Ovary (tissue), 7 donors: ENCODE measurements at regions not wholly inside any gene's neighbourhood (a gene's known extent, or its start where the extent isn't known, plus 50 kb on each side); places are given as distances from the start of the nearest gene placed in this dataset.

Experiments
- DNase-seq, 5 donors: peaks; one replicate each; pipeline ENCODE4 v3.0.0-alpha.2; 2019 to 2020
- H3K27ac ChIP-seq, 2 donors: fragments of 200-600 bp; one replicate each; pipeline versions ENCODE4 v1.5.1 to v1.8.0; 2019 to 2022
- H3K27me3 ChIP-seq: fragments of 200-600 bp; one replicate; pipeline ENCODE4 v1.8.0; 2022
- H3K36me3 ChIP-seq: fragments of 200-600 bp; sonication (generic); one replicate; pipeline ENCODE4 v1.5.1; 2019
- H3K4me1 ChIP-seq: one replicate; pipeline ENCODE4 v1.8.1; 2013; ENCODE audit warnings: mild to moderate bottlenecking, moderate library complexity; ENCODE audit not compliant: insufficient read depth
- H3K4me3 ChIP-seq: fragments of 200-600 bp; sonication (generic); one replicate; pipeline ENCODE4 v1.5.1; 2017
- H3K9me3 ChIP-seq, 2 donors: fragments of 200-600 bp in 1 of 2; sonication (generic) in 1 of 2; one replicate each; pipeline versions ENCODE4 v1.5.1 to v1.8.1; 2013 to 2019; ENCODE audit warnings: mild to moderate bottlenecking in 1 of 2, moderate library complexity in 1 of 2
- CTCF ChIP-seq, 3 donors: fragments of 450-650 bp in 2 of 3; fragments of 200-600 bp in 1 of 3; IDR thresholded peaks; one replicate each; pipeline versions ENCODE4 v1.5.1 to v1.8.0; 2016 to 2022; ENCODE audit warnings: antibody characterized with exemption in 3 of 3, mild to moderate bottlenecking in 1 of 3
- EP300 ChIP-seq: sonication (generic); formaldehyde crosslinking; IDR thresholded peaks from one replicate; pipeline ENCODE4 v1.6.1; 2017; ENCODE audit warnings: antibody characterized with exemption
- POLR2A ChIP-seq: fragments of 450-650 bp; IDR thresholded peaks from one replicate; pipeline ENCODE4 v1.6.1; 2017; ENCODE audit warnings: antibody characterized with exemption, mild to moderate bottlenecking, moderate library complexity
- WGBS, 3 donors: extraction: QIAGEN DNeasy Blood & Tissue Kit in 1 of 3; methylation state at CpG; one replicate each; pipeline versions ENCODE4 v1.1.5 to v1.1.7; 2013 to 2017; 5-methylcytosine and 5-hydroxymethylcytosine counted together
- intact Hi-C, 4 donors: fragments of 100-400 bp; cut with DNase I; formaldehyde crosslinking; loops; one replicate each; pipeline versions ENCODE4 v1.11.0 to v1.15.1; 2022 to 2023
- donor health status: DM: no; HTN: no; CAD: no; lungs with moderate emphysema.
- donor health status: DM: no; HTN: no; CAD: no.
- donor health status: Bipolar disorder and iron deficiency.
- donor health status: DM: no; HTN: no; CAD: no.
- donor health status: DM: yes; HTN: yes; CAD: no.

DNA sequence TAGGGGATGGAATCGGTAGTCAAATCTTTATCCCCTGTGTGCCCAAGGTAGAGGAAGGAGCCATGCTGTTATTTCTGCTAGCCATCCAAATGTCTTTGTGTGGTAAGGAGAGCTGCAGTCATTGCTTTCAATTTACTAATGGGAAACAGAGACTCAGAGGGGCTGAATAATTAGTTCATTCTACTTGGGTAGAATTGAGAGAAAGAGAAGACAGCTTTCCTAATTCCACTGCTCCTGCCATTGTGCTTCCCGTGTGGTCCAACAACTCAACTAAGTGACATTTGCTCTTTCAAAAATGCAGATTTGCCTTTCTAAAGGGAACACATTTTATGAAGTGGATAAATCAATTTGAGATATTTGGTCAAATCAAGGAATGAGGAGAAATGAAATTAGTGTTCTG lies 136.1 kb downstream of the AQP4 start:
- 93 to 94% (median 94%) methylated on average over 2 of the region's 2 CpGs for WGBS, 3 donors
- H3K4me3 ChIP-seq = no peak overlapping the region

DNA sequence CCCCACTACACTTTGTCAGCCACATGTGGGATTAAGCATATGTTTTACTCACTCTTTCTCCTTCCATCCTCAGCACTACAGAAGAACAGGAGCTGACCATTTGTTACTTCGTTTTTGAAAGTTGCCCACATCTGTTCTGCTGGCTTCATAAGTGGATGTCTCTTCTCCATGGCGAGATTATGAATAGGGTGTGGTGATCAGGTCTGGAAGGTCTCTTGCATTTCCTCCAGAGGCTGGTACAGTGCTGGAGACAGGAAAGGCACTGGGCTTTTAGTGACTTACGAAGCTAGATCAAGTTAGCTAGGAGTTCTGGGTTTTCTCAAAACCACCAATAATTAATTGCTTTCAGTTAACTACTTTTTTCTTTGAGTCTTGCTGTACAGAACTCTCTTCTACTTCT lies 136.5 kb downstream of the AQP4 start:
- TF ChIP-seq CTCF (IDR thresholded peaks at IDR 0.05) = no peak
- TF ChIP-seq POLR2A = no peak
- TF ChIP-seq EP300 = no peak
- H3K4me3 ChIP-seq = no peak overlapping the region
- 91 to 92% (median 91%) methylated on average over 3 of the region's 3 CpGs for WGBS, 3 donors
- intact Hi-C loops = no loop called here
- H3K9me3 ChIP-seq = no peaks in the 10 kb centered on the region
- no peak overlapping the region for H3K27ac ChIP-seq
- H3K27me3 ChIP-seq = no peaks in the 10 kb centered on the region
- H3K36me3 ChIP-seq = no peaks in the 10 kb centered on the region
- DNase-seq = no peak
- H3K4me1 ChIP-seq = no peaks in the 10 kb centered on the region

More for the DNA sequence above, 136.1 kb downstream of the AQP4 start:
- no peak for TF ChIP-seq EP300
- no peak for TF ChIP-seq CTCF (IDR thresholded peaks at IDR 0.05)
- no peak for TF ChIP-seq POLR2A
- Histone ChIP-seq H3K27me3 (no peaks in the 10 kb centered on the region), H3K9me3 (no peaks in the 10 kb centered on the region), H3K27ac (no peak overlapping the region), H3K36me3 (no peaks in the 10 kb centered on the region), H3K4me1 (no peaks in the 10 kb centered on the region)
- DNase-seq = no peak
- intact Hi-C loops = no loop called here

DNA sequence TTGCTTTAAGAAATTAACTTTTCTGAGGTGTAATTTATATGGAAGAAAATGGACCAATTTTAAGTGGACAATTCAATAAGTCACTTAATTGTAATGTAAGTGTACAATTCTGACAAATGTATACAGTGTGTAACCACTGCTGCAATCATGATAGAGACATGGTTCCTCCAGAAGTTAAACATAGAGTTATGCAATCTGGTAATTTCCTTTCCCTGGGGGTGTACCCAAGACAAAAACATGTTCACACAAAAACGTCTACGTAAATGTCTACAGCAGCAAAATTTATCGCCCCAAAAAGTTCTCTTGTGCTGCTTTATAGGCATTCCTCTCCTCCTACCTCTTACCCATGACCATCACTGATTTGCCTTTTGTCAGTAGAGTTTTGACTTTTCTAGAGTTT lies 141.5 kb downstream of the AQP4 start:
- no peaks in the 10 kb centered on the region for H3K9me3 ChIP-seq
- no peak overlapping the region for H3K27ac ChIP-seq
- no peaks in the 10 kb centered on the region for H3K4me1 ChIP-seq
- WGBS, 3 donors = 79 to 82% (median 81%) methylated on average over 3 of the region's 3 CpGs
- H3K4me3 ChIP-seq = no peak overlapping the region
- intact Hi-C loops = no loop called here
- no peaks in the 10 kb centered on the region for H3K27me3 ChIP-seq
- no peak for DNase-seq
- H3K36me3 ChIP-seq = no peaks in the 10 kb centered on the region
- no peak for TF ChIP-seq CTCF (IDR thresholded peaks at IDR 0.05)
- no peak for TF ChIP-seq EP300
- no peak for TF ChIP-seq POLR2A

DNA sequence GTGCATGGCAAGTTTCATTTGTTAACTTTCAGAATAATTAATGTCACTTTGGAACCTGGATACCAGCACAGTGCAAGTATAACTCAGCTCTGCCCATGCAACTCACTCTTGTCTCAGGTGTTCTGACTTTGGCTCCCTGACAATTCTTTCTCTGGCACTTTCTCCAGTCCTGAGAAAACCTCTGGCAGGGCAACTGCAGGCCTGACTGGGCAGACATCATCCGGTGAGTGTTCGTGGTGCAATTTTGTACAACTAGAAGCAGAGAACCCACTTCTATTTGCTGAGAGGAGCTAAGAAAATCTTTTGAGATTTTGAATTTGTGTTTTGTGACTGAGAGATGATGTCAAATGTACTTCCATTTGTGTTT lies 143.0 kb downstream of the AQP4 start:
- DNase-seq = no peak
- TF ChIP-seq POLR2A (no peak), EP300 (no peak), CTCF (IDR thresholded peaks at IDR 0.05) (no peak)
- H3K4me1 ChIP-seq = no peaks in the 10 kb centered on the region
- intact Hi-C loops = no loop called here
- 91 to 96% (median 92%) methylated on average over 2 of the region's 2 CpGs for WGBS, 3 donors
- no peaks in the 10 kb centered on the region for H3K36me3 ChIP-seq
- no peak overlapping the region for H3K4me3 ChIP-seq
- no peaks in the 10 kb centered on the region for H3K9me3 ChIP-seq
- H3K27me3 ChIP-seq = no peaks in the 10 kb centered on the region
- H3K27ac ChIP-seq = no peak overlapping the region
